Superior temporal gyrus (tissue), 1 donor: ENCODE measurements at regions not wholly inside any gene's neighbourhood (a gene's known extent, or its start where the extent isn't known, plus 50 kb on each side); places are given as distances from the start of the nearest gene placed in this dataset.

Experiments
- DNase-seq: peaks from one replicate; pipeline ENCODE4 v3.0.0-alpha.2; 2016; ENCODE audit errors: extremely low spot score

- no peak for DNase-seq
These were observed 138.1 kb upstream of the PTCHD4 start for GRCh38 chr6:48249071-48249470.

GRCh38 chr6:48243071-48243470 is 132.1 kb upstream of the PTCHD4 start:
- DNase-seq, result no peak

GRCh38 chr6:48240287-48240686 is 129.3 kb upstream of the PTCHD4 start:
- DNase-seq, result no peak

GRCh38 chr6:48236375-48236774 is 125.4 kb upstream of the PTCHD4 start:
- no peak for DNase-seq

- DNase-seq, result no peak
These were observed 122.1 kb upstream of the PTCHD4 start for GRCh38 chr6:48233063-48233462.

GRCh38 chr6:48229841-48230240 is 118.8 kb upstream of the PTCHD4 start:
- no peak for DNase-seq

GRCh38 chr6:48222241-48222640 is 111.2 kb upstream of the PTCHD4 start:
- DNase-seq, result no peak

- DNase-seq, result no peak
These were observed 102.2 kb upstream of the PTCHD4 start for GRCh38 chr6:48213076-48213788.

- DNase-seq, result no peak
These were observed 101.5 kb upstream of the PTCHD4 start for GRCh38 chr6:48212501-48212900.

GRCh38 chr6:48206091-48206490 is 95.1 kb upstream of the PTCHD4 start:
- no peak for DNase-seq

- no peak for DNase-seq
These were observed 89.9 kb upstream of the PTCHD4 start for GRCh38 chr6:48200869-48201390.

- DNase-seq, result no peak
These were observed 88.5 kb upstream of the PTCHD4 start for GRCh38 chr6:48199499-48199898.

GRCh38 chr6:48197941-48198340 is 86.9 kb upstream of the PTCHD4 start:
- no peak for DNase-seq

GRCh38 chr6:48194596-48195295 is 83.7 kb upstream of the PTCHD4 start:
- DNase-seq, result no peak

GRCh38 chr6:48188158-48188557 is 77.2 kb upstream of the PTCHD4 start:
- DNase-seq, result no peak

GRCh38 chr6:48186746-48187145 is 75.7 kb upstream of the PTCHD4 start:
- DNase-seq, result no peak

- no peak for DNase-seq
These were observed 73.7 kb upstream of the PTCHD4 start for GRCh38 chr6:48184648-48185047.

GRCh38 chr6:48183811-48184605 is 73.0 kb upstream of the PTCHD4 start:
- DNase-seq, result no peak

- DNase-seq, result no peak
These were observed 72.2 kb upstream of the PTCHD4 start for GRCh38 chr6:48183178-48183577.

- no peak for DNase-seq
These were observed 67.7 kb upstream of the PTCHD4 start for GRCh38 chr6:48178700-48179099.

- no peak for DNase-seq
These were observed 66.8 kb upstream of the PTCHD4 start for GRCh38 chr6:48177786-48178185.

- no peak for DNase-seq
These were observed 65.8 kb upstream of the PTCHD4 start for GRCh38 chr6:48176645-48177308.
